SKM-1 treated with dmso at 0.1 percent for 144 hours (cell line): ENCODE measurements at regions not wholly inside any gene's neighbourhood (a gene's known extent, or its start where the extent isn't known, plus 50 kb on each side); places are given as distances from the start of the nearest gene placed in this dataset.

Source experiments
- DNase-seq: peaks from one replicate; lab custom pipeline; 2025; ENCODE audit not compliant: unreplicated experiment; lab: John Stamatoyannopoulos, UW

- no peak for DNase-seq
Observed at GRCh38 chr3:194077602-194078001, 58.3 kb upstream of the HES1 start.

- DNase-seq, result no peak
Observed at GRCh38 chr3:194078045-194078821, 57.7 kb upstream of the HES1 start.

- no peak for DNase-seq
Observed at GRCh38 chr3:194079702-194080172, 56.2 kb upstream of the HES1 start.

- DNase-seq, result no peak
Observed at GRCh38 chr3:194080436-194080835, 55.5 kb upstream of the HES1 start.

- DNase-seq, result no peak
Observed at GRCh38 chr3:194080913-194081800, 54.8 kb upstream of the HES1 start.

- DNase-seq, result no peak
Observed at GRCh38 chr3:194081826-194082225, 54.1 kb upstream of the HES1 start.

- no peak for DNase-seq
Observed at GRCh38 chr3:194082743-194083636, 53.0 kb upstream of the HES1 start.

- no peak for DNase-seq
Observed at GRCh38 chr3:194083637-194084224, 52.2 kb upstream of the HES1 start.

- no peak for DNase-seq
Observed at GRCh38 chr3:194084284-194084683, 51.7 kb upstream of the HES1 start.
